ENCODE measurements at regions not wholly inside any gene's neighbourhood (a gene's known extent, or its start where the extent isn't known, plus 50 kb on each side); places are given as distances from the start of the nearest gene placed in this dataset.
"Not testable (repeated sequence)": the region's sequence is repeated elsewhere in the genome, so short reads cannot be mapped to it uniquely, and the experiment has no call there.

DNA sequence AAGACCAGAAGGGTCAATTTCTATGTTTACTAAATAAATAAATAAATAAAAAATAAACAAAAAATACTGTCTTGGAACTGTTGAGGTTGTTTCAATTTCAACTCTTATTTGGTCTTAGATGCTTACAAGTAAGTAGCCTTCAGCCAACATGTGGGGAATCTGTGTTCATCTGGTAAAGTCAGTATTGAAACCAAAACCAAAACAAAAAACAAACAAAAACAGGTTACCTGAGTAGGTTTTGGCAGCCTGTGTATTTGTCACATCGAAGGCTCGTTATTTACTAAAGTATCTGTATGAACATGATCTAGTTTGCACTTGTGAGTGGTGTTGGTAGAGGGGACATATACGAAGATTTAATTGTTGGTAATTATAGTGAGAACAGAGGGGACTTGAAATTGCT lies 471.5 kb downstream of the SLITRK5 start:
- no peak for DNase-seq (ENCODE audit: low read depth, low spot score)
- no peak overlapping the region for H3K4me3 ChIP-seq (ENCODE audit: low read length)

DNA sequence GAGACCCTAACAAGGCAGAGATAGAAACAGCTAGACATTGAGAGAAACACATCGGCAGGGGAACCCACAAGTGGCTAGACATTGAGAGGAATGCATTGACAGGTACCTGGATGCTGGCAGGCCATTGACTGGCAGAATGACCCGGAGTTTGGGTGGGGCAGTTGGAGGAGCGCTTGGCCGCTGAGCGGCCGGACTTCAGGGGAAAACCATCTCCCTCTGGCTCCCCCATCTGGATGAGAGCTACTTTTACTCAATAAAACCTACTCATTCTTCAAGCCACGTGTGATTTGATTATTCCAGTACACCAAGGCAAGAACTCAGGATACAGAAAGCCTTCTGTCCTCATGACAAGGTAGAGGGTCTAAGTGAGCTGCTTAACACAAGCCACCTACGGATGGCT lies 473.4 kb downstream of the SLITRK5 start:
- H3K4me3 ChIP-seq (ENCODE audit: low read length), result no peak overlapping the region
- no peak for DNase-seq (ENCODE audit: low read depth, low spot score)

DNA sequence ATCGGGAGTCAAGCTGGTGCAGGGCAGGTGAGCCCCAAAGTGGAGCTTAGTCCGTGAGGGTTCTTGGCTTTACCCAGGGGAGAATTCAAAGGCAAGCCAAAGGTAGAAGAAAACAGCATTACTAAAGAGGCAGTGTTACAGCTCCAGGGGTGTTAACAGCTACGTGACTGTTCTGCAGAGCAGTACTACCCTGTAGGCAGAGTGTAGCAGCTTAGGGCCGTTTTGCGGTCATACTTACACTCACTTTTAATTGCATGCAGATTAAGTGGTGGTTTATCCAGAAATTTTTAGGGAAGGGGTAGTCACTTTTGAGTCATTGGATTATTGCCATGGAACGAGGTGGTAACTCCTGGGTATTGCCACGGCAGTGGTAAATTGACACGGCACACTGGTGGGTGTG lies 482.2 kb downstream of the SLITRK5 start:
- DNase-seq (ENCODE audit: low read depth, low spot score), result no peak
- H3K4me3 ChIP-seq (ENCODE audit: low read length), result no peak overlapping the region

DNA sequence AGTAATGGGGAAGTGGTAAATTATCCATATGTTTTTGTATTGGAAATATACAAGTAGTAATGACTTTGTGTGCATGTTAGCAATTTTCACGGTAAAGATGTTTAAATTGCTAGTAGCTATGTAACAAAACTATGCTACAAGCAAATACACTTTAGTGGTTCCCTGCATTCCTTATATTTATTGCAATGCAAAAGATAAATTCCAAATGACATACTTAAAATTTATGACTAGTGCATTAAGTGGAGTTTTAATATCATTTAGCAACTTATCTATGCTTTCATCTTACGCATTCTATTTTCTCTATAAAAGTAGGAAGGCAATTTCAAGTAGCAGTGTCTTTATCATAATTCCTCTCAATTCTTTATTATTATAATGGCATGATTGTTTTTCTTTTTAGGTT lies 482.8 kb downstream of the SLITRK5 start:
- no peak for DNase-seq (ENCODE audit: low read depth, low spot score)
- no peak overlapping the region for H3K4me3 ChIP-seq (ENCODE audit: low read length)

DNA sequence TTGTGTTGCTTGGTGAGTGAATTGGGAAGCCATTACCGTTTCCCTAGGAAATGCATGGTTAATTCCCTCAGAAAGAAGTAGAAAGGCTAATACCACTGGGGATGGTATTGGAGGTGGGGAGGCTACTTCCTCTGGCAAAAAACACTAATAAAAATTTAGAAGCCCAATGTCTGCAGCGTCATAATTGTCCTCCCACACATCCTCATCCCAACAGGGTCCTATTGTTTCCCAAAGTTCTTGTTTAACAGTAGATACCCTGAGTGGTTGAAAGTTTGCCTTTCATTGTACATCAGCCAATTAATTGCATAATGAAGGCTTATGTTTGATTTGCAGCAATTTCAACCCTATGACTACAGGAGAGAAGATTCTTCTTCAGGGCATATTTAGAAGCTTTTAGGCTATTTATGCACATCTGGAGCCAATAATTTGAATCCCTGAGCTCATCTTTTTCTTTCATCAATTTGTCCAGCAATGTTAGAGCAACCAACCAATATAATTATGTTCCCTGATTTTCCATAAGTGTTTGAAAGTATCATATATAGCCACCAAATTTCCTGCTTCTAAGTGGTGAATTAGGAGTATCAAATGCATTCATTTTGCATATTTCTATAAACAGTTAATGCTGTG lies 491.0 kb downstream of the SLITRK5 start:
- no peak overlapping the region for H3K4me3 ChIP-seq (ENCODE audit: low read length)
- no peak for DNase-seq (ENCODE audit: low read depth, low spot score)

DNA sequence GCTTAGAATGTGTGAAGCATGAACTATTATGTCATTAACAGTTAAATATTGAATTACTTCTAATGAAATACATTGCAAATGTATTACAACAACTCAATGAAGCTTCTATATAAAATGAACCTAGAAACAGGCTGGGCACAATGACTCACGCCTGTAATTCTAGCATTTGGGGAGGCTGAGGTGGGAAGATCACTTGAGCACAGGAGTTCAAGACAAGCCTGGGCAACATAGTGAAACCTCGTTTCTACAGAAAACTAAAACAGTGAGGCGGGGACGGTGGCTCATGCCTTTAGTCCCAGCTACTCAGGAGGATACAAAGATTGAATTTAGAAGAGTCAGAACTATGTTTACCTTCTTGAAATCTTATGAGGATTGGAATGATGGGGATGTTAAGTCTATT lies 505.1 kb downstream of the SLITRK5 start:
- no peak for DNase-seq (ENCODE audit: low read depth, low spot score)
- H3K4me3 ChIP-seq (ENCODE audit: low read length), result no peak overlapping the region

DNA sequence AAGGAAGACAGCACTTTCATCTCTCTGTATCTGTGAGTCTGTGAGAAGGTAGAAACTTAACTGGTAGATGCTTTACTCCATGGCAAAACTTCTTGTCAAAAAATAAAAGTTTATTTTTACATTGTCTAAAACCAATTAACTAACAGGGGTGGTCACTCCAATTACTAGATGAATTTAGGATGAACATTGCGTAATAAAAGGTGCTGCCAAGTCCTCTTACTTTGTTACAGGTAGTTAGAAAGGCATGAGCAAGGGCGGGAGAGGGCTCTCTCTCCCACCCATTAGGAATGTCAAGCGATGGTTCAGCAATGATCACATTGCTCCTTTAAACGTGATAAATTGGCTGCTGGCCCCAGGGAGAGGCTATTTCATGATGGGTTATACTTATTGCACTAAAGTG lies 512.3 kb downstream of the SLITRK5 start:
- no peak overlapping the region for H3K4me3 ChIP-seq (ENCODE audit: low read length)
- no peak for DNase-seq (ENCODE audit: low read depth, low spot score)

DNA sequence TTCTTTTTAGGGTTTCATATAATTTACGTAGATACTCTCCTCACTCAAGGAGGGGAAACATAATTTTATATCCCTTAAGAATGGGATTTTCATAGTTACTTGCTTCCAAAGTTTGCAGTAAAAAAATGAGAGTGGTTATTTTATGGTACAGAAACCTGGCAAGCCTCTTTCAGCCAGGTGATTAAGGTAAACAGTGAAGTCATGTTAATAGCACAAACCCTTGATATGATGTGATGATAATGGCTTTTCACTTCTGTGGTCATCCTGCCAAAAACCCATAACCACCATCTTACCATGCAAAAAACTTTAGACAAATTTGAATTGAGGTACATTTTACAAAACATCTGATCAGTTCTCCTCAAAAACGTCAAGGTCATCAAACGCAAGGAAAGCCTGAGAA lies 517.8 kb downstream of the SLITRK5 start:
- DNase-seq (ENCODE audit: low read depth, low spot score), result no peak
- H3K4me3 ChIP-seq (ENCODE audit: low read length), result no peak overlapping the region

DNA sequence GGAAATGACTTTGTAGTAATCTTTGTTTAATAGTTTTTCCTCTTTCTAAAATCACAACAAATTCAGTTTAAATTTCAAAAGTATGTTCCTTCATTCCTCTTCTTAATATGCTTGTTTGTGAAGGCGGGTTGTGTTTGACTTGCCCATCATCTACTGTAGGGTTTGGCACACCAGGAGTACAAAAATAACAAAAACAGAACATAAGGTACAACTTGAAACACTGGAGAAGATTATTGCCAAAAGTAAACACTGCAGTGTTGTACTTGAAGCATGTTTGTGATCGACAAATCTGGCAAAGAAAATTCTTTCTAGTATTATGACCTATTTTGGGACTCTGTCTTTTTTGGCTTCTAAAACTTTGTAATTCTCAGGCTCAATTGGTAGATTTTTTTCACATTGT lies 518.6 kb downstream of the SLITRK5 start:
- no peak overlapping the region for H3K4me3 ChIP-seq (ENCODE audit: low read length)
- no peak for DNase-seq (ENCODE audit: low read depth, low spot score)

DNA sequence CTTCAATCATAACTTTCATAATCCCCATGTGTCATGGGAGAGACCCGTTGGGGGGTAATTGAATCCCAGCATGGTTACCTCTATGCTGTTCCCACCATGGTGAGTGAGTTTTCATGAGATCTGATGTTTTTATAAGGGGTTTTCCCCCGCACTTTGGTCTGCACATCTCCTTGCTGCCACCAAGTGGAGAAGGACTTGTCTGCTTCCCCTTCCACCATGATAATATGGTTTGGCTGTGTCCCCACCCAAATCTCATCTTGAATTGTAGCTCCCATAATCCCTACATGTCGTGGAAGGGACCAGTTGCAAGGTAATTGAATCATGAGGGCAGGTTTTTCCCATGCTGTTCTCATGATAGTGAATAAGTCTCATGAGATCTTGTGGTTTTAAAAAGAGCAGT lies 524.9 kb downstream of the SLITRK5 start:
- DNase-seq (ENCODE audit: low read depth, low spot score), result no peak

DNA sequence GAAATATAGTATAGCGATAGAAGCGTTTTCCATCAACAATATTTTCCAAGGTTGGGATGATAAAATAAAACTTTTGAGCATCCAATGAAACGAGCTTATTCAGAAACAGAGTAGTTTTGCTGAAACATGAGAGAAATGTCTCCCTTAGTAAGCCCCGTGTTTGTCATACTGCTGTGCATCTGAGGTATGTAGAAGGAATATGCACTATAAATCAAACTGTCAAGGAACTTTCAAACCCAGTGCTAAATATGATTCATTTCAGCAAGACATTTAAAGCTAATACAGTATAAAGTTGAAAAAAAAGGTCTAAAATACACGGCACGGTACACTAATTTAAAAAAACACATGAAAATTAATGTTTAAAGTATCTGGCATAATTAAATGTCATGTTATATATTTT lies 546.2 kb downstream of the SLITRK5 start:
- H3K4me3 ChIP-seq (ENCODE audit: low read length), result no peak overlapping the region
- DNase-seq (ENCODE audit: low read depth, low spot score), result no peak

More for the DNA sequence above, 524.9 kb downstream of the SLITRK5 start:
- no peak overlapping the region for H3K4me3 ChIP-seq (ENCODE audit: low read length)

DNA sequence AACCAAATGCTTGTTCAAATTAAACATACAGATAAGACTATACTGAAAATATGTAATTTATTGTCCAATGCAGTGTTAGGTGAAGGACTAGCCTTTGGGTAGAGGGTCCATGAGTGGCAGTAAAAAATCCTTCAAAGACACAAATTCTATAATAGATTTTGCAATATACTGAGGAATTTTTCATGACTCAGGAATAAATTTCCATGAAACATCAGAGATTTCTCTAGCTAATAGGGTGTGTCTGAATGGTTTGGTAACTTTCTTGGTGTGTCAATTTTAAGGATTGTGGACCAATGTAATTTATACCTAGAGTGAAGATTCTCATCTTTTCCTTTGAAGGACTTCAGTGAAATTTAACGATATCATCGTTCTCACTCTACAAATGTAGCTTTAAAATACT lies 546.7 kb downstream of the SLITRK5 start:
- no peak for DNase-seq (ENCODE audit: low read depth, low spot score)
- H3K4me3 ChIP-seq (ENCODE audit: low read length), result no peak overlapping the region

DNA sequence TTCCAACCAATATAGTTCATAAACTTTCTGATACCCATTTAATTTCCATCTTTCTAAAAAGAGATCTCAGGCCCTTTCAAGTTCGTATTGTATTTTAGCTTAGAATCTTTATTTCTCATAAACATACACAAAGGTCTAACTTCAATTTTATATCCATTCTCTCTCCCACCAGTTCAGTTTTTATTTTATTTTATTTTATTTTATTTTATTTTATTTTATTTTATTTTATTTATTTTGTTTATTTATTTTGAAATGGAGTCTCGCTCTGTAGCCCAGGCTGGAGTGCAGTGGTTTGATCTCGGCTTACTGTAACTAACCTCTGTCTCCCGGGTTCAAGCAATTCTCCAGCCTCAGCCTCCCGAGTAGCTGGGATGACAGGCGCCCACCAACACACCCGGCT lies 552.8 kb downstream of the SLITRK5 start:
- H3K4me3 ChIP-seq (ENCODE audit: low read length), result no peak overlapping the region
- no peak for DNase-seq (ENCODE audit: low read depth, low spot score)

DNA sequence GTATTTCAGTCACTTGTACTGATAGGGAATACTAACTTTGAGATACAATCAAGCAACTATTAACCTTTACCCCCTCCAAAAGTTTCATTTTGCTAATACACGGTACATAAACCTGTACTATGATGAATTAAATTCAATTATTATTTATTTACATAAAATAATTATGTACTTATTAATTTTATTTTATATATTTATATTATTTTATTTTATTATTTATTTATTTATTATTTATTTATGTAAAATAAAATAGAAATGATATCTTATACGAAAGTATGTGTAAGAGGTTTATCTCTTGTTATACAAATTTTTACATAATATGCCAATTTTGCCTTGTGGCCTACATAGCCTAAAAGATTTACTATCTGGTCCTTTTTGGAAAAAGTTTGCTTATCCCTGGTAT lies 564.3 kb downstream of the SLITRK5 start:
- DNase-seq (ENCODE audit: low read depth, low spot score), result no peak

DNA sequence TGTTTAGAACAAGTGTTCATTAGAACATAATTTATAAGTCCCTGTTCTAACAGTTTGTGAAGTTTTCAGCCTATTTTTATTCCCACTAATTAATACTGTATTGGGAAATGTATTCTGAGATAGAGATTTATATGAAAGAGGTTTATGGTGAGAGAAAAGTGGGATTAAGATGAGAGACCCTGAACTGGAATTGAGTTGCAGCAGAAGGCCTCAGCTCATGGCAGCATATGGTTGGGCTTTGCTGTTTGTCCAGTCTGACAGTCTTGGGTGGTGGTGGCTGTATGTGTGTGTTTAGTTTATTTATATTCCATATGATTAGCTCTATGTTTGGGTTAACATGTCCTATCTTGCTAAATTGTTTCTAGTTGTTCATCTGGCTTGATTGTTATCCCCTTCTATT lies 575.1 kb downstream of the SLITRK5 start:
- no peak overlapping the region for H3K4me3 ChIP-seq (ENCODE audit: low read length)
- DNase-seq (ENCODE audit: low read depth, low spot score), result no peak

More for the DNA sequence above, 564.3 kb downstream of the SLITRK5 start:
- no peak overlapping the region for H3K4me3 ChIP-seq (ENCODE audit: low read length)

DNA sequence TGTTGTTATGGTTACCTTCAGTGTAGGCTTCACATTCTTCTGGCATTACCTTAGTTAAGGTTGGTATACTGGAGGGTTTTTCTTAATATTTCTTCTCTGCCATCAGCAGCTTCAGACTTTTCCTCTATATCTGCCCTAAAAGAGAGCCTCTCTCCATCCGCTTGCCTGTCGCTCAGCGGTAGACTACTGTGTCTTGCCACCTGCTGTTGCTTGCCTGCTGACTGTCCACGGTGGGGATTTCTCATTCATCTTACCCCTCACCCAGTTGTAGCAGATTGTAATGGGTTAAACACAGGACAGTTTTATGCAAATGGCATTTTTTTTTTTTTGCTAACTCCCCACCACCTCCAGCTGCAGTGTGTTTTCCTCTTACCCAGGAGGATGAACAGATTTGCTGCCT lies 577.2 kb downstream of the SLITRK5 start:
- no peak for DNase-seq (ENCODE audit: low read depth, low spot score)
- H3K4me3 ChIP-seq (ENCODE audit: low read length), result no peak overlapping the region

DNA sequence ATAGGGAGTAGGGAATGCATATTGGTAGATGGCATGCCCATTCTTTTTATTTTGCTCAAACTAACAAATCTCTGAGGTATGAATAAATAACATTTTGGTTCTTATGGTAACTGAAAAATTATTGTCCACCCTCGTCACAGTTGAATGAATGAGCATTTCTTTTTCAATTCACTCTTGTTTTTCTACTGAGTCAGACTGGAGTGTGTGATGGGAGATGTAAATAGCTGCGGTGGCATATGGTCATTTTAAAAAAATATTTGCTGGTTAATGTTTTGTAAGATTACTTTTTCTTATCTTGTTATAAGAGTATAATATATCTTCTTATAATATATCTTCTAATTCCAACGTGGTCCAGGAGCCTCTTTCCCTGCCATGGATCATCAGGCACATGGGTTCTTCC lies 586.5 kb downstream of the SLITRK5 start:
- DNase-seq (ENCODE audit: low read depth, low spot score), result no peak
- no peak overlapping the region for H3K4me3 ChIP-seq (ENCODE audit: low read length)

DNA sequence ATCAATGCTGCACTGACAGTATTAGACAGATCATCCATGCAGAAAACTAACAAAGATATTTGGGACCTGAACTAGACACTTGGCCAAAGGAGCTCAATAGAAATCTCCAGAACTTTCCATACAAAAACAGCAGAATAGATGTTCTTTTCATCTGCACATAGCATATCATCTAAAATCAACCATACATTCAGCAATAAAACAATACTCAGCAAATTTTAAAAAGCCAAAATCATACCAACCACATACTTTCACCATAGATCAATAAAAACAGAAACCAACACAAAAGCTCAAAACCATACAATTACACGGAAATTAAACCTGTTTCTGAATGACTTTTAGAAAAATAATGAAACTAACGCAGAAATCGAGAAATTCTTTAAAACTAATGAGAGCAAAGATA lies 592.6 kb downstream of the SLITRK5 start:
- no peak overlapping the region for H3K4me3 ChIP-seq (ENCODE audit: low read length)
- no peak for DNase-seq (ENCODE audit: low read depth, low spot score)

DNA sequence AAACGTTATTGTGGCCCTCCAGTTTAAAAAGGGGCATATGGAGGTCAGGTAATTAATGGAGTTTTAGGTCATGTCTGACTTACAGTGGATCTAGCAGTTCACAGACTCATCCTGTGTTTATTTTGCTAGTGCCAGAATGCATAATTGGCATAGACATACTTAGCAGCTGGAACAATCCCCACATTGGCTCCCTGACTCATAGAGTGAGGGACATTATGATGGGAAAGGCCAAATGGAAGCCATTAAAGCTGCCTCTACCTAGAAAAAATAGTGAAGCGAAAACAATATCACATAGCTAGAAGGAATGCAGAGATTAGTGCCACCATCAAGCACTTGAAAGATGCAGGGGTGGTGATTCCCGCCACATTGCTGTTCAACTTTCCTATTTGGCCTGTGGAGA lies 610.7 kb downstream of the SLITRK5 start:
- no peak for DNase-seq (ENCODE audit: low read depth, low spot score)

DNA sequence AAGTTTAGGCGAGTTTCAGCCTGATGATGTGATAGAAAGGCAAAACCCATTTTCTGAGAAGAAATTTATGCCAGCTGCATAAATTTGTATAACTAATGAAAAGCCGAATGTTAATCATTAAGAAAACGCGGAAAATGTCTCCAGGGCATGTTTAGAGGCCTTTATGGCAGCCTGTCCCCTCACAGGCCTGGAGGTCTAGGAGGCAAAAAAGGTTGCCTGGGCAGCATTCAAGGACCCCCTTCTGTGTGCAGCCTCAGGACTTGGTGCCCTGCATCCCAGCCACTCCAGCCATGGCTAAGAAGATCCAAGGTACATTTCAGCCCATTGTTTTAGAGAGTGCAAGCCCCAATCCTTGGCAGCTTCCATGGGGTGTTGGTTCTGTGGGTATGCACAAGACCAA lies 614.2 kb downstream of the SLITRK5 start:
- DNase-seq (ENCODE audit: low read depth, low spot score), result no peak
- no peak overlapping the region for H3K4me3 ChIP-seq (ENCODE audit: low read length)

More for the DNA sequence above, 610.7 kb downstream of the SLITRK5 start:
- H3K4me3 ChIP-seq (ENCODE audit: low read length), result no peak overlapping the region

DNA sequence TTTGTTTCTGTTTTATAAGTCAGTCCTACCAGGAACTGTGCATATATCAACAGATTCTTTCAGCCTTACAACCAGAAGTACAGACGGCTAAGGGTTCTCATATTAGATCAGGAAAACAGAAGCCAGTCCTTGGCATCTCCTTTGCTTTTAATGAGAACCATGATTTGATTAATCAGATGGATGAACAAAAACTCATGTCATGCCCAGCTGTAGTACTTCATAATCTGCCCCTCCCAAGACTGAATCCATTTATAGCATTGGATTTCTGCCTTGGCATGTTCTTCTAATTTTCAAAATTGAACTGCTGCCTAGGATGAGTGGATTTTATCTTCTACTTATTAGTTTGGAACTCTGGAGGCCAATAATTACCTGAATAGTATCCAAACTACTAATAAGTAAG lies 617.2 kb downstream of the SLITRK5 start:
- no peak overlapping the region for H3K4me3 ChIP-seq (ENCODE audit: low read length)
- no peak for DNase-seq (ENCODE audit: low read depth, low spot score)

DNA sequence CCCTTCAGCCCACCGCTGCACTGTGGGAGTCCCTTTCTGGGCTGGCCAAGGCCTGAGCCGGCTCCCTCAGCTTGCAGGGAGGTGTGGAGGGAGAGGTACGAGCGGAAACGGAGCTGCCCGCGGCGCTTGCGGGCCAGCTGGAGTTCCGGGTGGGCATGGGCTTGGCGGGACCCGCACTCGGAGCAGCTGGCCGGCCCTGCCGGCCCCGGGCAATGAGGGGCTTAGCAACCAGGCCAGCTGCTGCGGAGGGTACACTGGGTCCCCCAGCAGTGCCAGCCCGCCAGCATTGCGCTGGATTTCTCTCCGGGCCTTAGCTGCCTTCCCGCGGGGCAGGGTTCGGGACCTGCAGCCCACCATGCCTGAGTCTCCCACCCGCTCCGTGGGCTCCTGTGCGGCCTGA lies 620.6 kb downstream of the SLITRK5 start:
- not testable (repeated sequence) for H3K4me3 ChIP-seq (ENCODE audit: low read length); DNase-seq (ENCODE audit: low read depth, low spot score)

Measured in Jurkat, Clone E6-1 (cell line).